Right renal pelvis (tissue), 4 donors: ENCODE measurements at regions not wholly inside any gene's neighbourhood (a gene's known extent, or its start where the extent isn't known, plus 50 kb on each side); places are given as distances from the start of the nearest gene placed in this dataset.

Source experiments
- DNase-seq, 4 donors: peaks; one replicate each; pipeline ENCODE4 v3.0.0-alpha.2; 2013; ENCODE audit warnings: low read depth in 4 of 4, low spot score in 3 of 4, missing footprints in 1 of 4

DNA sequence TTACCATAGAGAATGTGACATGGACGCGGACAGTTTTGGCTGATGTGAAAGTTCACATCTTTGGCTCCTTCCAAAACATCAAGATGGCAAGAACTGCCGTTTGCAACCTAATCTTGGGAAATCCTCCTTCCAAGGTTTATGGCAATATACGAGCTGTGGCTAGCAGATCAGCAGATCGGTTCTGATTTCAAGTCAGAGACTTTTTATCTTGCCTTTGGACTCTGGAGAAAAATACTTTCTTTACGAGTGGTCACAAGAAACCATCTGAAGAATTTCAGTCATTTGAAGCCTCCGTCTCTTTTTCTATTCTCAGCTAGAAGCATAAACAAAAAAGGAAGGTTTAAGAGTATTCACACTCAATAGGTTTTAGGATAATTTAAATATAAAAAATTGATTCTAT lies 153.5 kb upstream of the MEIS2 start:
- DNase-seq = no peak

DNA sequence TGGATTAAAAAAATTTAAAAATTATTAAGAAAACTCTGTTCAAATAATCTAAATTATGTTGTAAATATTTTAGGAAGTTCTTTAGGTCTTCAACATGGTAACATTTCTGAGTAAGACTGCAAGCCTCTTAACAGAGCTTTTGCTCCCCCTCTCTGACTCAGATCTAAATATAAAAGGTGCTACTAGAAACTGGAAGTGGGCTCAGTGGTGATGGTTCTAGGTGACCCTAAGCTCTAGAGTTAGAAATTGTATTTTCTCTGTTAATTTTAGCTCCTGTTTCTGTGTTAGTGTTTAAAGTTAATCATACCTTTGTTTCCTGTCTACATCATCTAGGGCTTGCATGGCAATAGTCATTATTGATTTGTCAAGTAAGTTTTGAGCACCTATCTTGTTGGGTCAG lies 159.9 kb upstream of the MEIS2 start:
- no peak for DNase-seq

DNA sequence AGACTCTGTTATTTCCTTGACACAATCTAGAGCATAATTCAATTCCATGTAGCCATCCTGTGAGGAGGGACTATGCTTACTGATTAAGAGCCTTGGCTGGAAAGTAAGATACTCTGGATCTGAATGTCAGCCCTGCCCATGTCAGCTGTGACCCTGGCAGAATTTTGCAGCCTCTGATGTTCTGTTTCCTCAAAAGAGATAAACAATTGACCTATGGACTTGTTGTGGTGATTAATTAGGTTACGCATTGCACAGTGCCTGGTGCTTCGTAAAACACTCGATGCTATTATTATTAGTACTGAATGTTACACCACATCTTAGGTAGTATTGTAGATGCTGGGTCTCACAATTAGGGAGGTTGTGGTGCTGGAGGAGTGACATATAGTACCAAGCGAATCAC lies 161.3 kb upstream of the MEIS2 start:
- DNase-seq = no peak

DNA sequence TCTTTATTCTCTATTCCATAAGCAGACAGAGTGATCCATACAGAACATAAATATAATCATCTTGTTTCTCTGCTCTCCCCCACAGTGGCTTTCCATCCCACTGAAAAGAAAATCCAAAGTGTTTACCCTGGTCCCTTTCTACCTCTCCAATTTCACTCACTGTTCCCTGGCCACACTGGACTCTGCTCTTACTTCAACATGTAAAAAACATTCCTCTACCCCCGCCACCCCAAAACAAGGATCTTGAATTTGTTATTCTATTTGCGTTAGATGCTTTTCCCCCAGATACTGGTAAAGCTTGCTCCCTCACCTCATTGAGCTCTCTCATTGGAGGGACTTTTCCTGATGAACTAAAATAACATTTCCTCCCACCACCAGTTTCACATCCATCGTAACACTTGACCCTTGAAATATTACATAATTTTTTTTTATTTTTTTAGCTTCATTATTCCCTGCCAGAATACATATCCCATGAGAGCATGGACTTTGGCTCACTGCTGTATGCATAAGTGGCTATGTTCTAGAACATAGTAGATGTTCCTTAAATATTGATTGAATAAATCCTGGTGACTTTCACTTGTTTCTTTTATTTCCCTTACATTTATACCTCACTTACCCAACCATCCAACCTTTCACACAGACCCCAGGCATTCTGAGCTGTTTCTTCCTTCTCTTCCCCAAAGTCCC lies 162.7 kb upstream of the MEIS2 start:
- no peak for DNase-seq

DNA sequence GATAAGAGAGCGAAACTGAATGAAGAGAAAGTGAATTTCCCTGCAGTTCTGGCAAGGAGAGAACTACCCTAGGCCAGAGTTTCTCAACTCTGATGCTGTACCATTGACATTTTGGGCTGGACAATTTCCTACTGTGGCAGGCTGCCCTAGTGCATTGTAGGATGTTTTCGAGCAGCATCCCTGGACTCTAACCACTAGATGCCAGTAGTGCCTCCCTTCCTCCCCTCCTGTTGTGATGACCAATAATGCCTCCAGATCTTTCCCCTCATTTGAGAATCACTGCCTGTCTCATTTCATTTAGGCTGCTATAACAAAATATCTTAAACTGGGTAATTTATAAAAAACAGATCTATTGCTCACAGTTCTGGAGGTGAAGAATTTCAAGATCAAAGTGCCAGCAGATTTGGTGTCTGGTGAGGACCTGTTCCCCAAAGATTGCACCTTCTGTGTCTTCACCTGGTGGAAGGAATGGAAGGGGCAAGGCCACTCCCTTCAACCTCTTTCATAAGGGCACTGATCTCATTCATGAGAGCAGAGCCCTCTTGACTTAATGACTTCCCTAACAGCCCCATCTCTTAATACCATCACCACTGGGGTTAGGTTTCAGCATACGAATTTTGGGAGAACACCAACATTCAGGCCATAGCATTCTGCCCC lies 188.9 kb upstream of the MEIS2 start:
- DNase-seq = no peak

DNA sequence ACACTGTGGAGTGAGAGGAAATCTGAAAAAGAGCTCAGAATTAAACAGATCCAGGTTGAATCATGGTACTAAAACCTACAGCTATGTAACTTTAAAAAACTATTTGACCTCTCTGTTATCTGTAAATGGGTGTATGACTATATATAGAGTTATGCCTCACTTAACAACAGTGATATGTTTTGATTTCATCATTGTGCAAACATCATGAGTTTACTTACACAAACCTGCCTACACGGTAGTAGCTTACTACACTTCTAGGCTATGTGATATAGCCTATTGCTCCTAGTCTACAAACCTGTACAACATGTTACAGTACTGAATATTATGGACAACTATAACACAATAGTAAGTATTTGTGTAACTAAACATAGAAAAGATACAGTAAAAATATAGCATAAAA lies 191.6 kb upstream of the MEIS2 start:
- no peak for DNase-seq

DNA sequence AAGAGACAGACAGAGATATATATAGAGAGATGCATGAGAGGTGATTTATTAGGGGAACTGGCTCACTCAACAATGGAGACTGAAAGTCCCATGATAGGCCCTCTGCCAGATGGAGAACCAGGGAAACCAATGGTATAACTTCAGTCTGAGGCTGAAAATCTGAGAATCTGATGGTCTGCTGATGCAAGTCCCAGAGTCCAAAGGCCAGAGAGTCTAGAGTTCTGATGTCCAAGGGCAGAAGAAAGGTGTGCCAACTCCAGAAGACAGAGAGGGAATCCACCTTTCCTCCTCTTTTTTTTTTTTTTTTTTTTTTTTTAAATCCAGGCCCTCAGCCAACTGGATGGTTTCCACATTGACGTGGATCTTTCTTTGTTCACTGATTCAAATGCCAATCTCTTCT lies 197.9 kb upstream of the MEIS2 start:
- no peak for DNase-seq

DNA sequence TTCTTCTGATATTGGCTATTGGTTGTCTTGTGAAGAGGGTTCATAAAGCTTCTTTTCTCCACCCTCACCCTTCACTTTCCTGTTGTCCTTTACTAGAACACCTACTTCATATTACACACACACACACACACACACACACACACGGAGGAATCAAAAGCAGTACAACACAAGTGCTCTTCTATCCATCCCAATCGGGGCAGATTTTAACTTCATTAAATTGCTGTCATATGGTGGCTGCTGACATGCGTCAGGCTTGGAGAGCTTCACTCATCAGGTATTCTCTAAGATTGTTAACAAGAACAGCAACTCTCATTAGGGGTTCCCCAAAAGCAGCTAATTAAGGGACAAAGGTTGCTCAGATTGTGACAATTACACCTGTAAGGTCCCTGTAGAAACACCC lies 239.1 kb upstream of the MEIS2 start:
- DNase-seq = no peak

DNA sequence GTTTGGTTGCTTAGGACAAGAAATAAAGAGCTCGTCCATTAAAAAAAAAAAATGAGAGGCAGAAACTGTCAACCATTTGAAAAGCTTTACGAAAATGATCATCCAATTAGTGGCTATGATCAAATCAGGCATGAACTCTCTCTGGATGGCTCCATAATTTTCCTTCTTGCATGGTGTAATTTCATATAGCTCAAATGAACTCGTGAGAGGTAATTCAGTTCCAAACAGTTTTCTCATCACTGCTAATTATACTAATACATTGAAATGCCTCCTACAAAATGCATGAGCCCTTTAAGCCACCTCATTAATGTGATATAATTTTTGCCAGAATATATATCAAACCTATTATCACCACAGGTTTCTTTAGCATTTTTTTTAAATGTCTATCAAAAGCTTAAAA lies 239.5 kb upstream of the MEIS2 start:
- no peak for DNase-seq

DNA sequence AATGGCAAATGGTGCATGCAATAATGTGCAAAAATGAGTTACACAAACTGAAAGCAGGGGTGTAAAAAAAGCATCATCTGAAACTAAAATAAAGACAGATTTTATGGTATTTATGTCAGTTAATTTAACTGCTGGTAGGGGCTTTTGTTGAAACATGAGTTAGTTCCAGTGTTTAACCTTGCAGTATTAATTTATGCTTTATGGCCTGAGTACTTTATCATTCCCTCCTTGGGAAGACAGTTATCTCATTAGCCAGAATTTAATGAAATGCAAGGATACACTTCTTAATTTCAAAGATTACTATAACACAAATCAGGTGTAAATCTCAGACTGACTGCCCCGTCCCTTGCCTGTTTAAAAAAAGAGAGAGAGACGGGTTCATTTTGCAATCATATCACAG lies 240.1 kb upstream of the MEIS2 start:
- no peak for DNase-seq

DNA sequence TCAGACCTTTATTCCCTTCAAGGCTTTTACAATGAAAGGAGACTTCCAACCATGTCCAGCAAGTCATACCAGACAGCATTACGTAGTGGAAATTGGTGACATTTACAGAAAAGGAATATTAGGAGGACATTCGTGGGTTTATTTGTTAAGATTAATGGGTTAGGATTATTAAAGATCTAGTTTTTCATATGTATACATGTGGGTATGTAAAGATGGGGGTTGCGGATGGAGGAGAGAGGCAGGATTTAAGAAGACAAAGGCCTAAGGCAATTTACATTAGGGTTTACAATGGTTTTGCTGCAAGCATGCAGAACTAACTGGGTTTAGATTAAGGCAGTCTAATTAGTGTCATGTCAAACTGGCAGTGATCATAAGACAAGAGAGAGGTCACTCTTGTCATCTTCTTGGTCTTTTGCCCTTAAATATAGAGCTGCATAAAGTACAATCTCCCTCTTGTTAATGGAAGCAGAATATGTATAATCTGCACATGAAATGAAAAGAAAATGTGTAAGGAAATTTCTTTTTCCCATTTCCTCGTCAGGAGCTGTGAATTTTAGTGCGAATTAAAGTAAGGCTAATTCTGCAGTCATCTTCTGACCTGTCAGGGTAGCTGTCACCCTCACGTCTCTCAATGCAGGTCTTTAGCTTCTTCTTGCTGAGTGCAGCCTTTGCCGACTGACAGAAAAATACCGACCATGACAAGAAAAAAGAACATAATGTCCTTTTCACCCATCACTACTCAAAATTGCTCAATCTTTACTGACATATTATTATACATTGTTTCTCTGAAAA lies 258.9 kb upstream of the MEIS2 start:
- no peak for DNase-seq

DNA sequence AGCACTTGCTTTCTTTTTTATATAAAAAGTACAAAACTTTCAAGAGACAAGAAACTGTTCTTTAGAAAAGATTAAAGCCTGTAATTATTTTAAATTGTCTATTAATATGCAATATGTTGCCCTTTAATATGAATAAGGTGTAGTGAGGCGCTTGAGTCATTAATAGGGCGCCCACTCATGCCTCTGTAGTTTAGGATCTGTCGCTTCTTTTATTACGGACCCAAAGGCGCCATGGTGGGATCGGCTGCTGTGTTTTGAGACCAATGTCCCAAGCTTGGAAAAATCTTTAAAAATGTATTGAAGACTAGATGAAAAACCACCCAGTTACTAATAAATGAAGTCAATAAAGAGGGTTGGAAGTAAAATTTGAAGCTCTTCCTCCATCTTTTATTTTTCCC lies 259.5 kb upstream of the MEIS2 start:
- no peak for DNase-seq

DNA sequence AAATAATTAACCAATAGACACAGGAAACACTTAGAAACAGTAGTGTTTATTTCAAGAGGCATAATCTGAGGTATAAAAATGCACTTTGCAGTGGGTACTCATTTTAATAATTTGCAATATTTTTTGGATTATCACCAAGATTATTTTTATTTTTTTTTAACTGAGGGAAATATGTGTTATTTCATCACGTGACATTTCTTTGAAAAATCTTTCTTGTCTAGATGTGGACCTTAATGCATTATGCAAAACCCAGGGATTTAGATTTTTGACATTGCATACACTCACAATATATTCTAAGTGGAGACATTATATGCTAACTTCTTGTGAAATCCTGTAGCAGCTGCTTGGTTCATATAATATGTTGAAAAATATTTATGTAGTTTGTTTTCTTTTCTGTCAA lies 260.4 kb upstream of the MEIS2 start:
- no peak for DNase-seq

DNA sequence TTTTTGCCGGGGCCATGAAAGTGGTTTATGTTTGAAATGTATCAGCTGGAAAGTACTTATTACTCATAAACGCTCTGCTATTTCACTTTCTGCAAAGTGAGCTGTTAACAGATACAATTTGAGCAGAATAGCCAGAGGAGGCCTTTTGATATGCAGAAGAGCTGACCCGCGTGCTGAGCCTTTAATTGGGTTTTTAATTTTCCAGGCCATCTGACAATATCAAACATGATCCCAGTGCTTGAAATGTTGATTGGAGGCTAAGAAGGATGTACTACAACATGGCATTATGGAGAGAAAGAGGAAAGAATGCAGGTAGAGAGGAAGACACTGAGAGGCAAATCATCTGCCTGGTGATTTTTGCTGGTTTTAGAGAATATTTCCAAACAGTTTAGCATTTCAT lies 261.3 kb upstream of the MEIS2 start:
- no peak for DNase-seq

DNA sequence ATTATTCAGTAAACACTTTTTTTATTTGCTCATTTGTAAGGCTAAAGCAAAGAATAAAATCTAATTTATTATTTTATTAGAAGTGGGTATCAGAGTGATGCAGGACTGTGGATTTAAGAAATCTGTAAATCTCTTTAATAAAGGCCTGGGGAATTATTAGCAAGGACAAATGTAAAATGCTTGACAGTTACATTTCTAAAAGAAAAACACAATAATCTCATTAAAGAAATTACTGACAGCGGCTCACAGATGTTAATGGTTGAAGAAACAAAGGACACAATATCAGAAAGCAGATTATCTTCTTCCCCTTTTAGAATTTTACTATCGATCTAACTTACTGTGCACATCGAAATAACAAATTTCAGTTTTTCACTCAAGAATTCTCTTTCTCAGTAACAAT lies 262.1 kb upstream of the MEIS2 start:
- no peak for DNase-seq

DNA sequence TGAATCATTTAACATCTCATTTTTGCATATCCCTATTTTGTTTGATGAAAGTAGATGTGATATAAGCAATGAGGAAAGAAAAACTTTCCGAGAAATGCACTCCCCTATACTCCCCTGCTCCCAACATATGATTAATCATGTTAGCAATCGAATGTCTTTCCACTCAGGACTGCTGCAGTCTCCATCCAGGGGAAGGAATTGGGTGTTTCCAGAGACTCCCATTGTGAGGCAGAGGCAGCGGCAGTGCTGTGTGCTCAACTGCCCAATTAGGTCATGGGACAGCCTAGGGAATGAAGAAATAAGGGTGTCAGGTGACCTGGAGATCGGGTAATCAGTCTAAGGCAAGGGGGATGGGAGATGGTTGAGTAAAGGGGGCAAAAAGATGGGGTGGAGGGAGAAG lies 268.6 kb upstream of the MEIS2 start:
- no peak for DNase-seq

DNA sequence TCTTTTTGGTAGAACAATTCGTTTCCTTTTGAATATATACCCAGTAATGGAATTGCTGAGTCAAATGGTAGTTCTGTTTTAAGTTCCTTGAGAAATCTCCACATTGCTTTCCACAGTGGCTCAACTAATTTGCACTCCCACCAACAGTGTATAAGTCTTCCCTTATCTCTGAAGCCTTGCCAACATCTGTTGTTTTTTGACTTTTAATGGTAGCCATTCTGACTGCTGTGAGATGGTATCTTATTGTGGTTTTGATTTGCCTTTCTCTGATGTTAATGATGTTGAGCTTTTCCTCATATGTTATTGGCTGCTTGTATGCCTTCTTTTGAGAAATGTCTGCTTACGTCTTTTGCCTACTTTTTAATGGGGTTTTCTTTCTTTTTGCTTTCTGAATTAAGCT lies 270.6 kb upstream of the MEIS2 start:
- DNase-seq = no peak

DNA sequence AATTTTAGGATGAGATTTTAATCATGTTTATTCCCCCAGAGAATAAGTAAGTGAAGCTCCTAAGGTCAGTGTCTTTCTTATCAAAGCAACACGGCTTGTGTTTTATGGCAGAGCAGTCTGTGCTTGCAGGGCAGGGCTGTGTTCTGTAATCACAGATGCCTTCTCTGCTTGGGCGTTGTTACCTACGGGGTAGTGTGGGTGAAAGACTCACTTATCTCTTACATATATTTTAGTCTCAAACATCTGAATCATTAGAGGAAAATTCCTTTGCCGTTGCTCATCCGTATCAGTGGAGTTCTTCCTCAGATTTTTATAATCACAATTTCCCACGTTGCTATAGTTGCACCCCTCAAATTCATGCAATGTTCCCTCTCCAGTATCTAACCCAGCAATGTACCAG lies 271.7 kb upstream of the MEIS2 start:
- DNase-seq = no peak

DNA sequence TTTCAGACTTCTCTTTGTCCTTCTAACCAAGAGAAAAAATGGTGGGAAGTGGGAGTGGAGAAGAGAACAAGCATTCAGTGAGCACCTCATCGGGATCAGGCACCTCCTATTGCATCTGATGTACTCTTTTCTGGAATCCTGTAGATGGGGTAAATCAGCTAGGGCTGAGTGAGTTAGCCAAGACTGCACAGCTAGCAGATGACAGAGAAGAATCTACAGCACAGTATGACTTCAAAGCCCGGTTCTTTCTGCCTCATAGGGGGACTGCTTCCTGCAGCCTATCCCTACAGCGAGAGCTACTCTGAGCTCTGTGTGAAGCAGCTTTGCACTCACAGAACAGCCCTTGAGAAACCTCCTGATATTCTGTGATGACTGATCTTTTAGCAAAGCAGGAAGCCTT lies 275.2 kb upstream of the MEIS2 start:
- DNase-seq = no peak

DNA sequence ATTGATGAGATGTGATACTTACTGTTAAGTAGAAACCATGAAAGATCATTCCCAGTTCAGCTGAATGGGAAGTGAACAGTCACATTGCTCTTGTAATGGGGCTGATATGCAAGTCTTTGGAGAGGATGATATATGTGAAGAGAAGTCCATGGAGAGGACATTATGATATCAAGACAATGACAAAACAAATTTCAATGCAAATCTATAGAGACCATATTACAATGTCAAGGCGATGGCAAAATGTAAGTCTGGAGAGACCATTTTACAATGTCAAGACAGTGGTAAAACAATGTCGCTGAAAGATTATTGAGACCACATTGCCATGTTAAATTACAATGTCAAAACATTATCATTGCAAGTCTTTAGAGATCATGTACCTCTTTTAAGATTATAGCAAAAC lies 277.1 kb upstream of the MEIS2 start:
- DNase-seq = no peak

DNA sequence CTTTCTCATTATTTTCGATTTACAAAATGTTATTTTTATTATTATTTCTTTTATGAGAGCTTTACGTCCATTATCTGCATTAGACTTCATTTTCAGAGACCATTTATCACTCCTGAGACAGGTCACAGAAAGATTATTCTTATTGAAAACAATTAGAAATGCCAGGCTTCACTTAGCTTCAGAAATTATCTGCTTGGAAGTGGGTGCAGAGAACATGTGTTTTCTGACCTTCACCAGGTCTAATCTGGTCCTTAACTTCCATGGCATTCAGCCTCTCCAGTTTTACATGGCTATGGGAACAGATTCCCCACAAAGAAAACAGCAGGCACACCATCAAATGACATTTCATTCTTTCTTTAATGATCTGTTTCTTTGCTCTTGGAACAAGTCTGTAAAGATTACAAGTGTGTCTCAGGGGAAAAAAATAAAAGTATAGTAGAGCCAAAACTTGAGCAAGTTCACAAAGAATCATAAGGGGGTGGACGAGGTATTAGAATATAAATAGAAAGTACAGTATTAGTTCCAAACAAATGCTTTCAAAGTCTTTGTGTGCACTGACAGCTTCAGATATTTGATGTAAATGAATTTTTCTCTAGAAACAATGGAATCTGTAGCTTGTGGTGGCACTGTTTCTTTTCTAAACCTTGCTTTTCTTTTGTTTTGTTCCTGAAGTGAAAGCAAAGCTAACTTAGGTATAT lies 294.2 kb upstream of the MEIS2 start:
- no peak for DNase-seq

DNA sequence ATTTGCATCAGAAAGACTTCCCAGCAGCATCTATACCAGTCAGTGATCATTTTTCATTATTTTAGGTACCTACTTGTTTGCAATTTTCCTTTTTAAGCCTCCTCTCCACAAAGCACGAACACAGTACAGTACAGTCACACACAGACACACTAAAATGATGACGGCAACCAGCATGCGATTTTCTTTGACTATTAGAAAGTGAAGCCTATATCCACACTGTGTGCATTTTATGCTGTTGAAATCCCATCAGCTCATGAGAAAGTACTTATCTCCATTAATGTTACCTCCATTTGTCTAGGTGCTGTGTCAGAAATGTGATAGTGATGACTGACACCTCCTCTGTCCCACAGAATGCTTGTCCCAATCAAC lies 294.7 kb upstream of the MEIS2 start:
- no peak for DNase-seq
